ENCODE measurements at regions not wholly inside any gene's neighbourhood (a gene's known extent, or its start where the extent isn't known, plus 50 kb on each side); places are given as distances from the start of the nearest gene placed in this dataset.

DNA sequence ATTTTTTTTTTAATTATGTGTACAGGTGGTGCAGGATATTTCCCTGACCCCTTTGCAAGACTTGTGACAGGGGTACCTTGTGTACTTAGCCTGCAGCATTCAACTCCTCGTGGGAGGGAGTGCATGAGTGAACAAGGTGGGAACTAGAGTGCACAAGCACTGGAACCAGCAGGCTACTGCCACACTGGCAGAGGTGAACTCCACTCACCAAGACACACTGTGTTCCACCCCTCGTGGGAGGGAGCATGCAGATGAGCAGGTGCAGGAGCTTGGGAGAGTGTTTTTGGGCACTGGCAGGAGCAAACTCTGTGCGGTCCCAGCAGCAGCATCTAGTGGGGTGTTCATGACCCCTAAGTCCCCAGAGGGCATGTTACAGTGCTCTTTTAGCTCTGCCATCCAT lies 282.7 kb upstream of the PLET1 start:
- DNase-seq = no peak

DNA sequence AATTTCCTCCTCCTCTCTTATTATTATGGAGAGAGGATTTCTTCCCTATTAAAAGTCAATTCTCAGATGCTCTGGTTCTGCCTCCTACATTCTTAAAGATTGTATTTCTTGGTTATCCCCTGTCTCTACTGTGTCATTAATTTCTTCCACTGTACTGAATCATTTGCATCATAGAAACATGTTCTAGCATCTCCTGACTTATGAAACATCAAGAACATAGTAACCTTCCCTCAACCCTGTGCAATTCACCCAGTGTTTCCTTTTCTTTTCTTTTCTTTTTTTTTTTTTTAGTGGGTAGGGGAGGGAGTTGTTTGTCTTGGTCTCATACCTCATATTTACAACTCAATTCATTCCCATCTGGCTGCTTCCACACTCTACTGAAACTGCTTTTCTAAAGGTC lies 288.0 kb upstream of the PLET1 start:
- no peak for DNase-seq

DNA sequence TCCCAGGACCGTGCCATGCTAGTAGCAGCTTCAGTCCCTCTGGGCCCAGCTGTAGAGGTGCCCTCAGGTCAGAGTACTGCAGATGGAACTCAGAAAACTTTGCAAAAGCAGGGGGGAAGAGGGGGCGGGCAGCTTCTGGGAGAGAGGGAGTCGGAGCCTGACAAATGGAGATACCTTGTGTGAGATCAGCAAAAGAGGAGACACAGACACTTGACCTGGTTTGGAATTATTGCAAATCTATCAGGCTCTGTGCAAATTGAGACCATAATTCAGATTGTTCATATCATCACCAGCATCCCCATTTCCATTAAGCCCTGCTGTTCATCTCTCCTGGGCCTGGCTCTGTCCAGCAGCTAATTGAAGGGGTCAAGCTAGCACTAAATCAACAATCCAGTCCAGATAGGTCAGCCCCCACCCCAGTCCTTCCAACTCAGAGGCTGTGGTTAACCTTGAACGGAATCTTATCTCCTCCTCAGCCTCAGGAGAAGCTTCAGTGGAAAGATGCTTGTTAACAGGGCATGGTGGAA lies 292.6 kb upstream of the PLET1 start:
- no peak for DNase-seq

DNA sequence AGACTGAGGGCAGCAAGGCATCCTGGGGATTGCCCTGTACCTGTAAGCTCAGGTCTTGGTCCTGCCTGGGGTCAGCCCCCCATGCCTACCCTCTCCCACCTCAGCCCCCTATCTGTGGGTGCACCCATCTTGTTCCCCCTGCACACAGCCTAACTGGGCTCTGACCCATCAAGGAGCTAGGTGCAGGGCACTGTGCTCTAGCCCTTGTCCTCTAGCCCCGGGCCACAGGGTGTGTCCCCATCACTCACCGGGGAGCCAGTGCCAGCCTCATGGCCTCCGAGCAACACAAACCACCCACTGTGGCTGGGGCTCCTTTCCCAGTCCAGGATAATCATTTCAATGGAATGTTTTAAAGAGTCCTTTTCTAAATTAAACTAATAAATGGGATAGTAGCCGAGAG lies 293.9 kb upstream of the PLET1 start:
- no peak for DNase-seq

DNA sequence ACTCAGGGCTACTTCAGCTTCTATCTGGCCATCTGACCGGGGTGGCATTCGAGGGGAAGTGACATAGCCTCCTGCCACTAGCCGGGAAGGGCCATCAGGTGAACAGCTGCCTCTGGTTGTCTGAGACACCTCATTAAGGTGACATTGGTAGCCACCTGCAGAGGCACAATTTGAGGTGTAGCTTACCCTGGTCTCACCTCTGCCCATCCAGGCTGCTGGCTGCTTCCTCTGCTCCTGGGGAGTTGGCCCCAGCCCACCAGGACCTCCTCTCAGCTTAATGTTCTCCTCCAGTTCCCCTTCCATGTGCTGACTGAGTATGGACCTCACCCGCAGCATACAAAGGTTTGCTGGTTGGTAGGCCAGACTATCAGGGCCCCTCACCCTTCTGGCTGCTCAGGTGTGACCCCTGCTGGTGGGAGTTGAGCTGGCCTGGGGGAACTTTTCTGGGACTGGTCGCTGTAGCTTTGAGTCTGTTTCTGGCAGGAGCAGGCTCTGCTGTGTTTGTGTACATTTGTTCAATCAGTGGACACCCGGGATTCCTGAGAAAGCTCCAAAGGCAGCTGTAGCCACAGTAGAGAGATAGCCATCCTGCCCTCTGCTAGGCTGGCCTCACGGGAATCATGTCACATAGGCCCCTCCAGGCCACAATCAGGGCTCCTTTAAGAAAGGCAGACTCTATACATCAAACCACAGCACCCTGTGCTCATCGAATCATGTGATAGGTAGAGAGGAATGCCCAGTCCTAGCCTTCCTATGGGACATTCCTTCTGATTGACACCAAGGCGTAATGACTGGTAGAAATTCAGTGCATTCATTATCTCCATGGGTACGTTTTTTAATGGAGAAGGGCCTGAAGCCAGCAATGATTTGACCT lies 295.1 kb upstream of the PLET1 start:
- DNase-seq = peak in 1 of 2 donors; percentile 73

DNA sequence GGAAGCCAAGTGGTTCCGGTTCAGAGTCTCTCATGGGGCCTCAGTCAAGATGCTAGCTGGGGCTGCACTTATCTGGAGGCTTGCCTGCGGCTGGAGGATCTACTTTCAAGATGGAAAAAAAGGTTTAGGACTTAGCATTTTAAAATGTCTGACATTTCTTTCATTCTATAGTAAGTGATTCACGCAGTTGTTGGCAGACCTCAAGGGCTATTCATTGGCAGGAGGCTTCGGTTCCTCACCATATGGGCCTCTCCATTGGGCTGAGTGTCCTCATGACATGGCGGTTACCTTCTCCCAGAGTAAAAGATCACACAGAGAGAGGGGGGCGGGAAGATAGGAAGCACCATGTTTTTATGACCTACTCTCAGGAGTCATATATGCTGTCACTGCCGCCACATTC lies 298.0 kb upstream of the PLET1 start:
- no peak for DNase-seq

DNA sequence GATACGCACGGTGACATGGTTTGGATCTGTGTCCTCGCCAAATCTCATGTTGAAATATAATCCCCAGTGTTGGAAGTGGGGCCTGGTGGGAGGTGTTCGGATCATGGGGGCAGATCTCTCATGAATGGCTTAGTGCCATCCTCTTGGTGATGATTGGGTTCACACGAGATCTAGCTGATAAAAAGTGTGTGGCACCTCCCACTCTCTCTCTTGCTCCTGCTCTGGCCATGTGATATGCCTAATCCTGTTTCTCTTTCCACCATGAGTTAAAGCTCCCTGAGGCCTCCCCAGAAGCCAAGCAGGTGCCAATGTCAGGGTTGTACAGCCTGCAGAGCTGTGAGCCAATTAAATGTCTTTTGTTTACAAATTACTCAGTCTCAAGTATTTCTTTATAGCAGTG lies 303.1 kb upstream of the PLET1 start:
- no peak for DNase-seq

DNA sequence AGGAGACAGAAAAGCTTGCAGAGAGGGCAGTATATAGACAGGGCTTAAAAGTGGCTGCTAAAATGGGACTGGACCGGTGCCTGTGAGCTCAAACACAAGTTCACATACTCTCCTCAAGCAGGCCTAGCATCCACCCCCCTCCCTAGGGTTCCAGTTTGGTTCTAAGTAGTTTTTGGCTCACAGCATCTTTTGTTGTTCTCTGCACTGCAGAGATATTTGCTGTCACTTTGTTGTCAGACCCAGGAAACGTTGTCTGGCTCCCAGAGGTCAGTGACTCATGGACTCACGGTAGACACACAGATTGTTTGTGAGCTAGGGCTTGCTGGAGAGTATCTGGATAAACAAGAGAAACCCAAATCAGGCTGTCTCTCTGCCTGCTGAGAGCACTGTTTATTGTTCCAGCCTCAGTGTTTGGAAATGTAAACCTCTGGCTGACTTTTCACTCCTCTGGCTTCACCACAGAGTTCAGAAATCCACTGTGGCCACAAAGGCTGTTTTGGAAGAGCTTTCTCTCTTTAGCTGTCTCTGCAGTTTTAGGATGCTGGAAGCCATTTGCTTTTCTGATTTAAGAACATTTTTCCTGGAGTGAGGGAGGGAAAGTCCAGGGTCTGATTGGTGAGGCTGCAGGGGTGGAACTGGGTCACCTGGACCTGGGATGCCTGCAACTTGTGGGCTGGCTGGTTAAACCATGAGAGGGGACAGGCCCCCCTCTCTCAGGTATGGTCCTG lies 303.7 kb upstream of the PLET1 start:
- DNase-seq = no peak

DNA sequence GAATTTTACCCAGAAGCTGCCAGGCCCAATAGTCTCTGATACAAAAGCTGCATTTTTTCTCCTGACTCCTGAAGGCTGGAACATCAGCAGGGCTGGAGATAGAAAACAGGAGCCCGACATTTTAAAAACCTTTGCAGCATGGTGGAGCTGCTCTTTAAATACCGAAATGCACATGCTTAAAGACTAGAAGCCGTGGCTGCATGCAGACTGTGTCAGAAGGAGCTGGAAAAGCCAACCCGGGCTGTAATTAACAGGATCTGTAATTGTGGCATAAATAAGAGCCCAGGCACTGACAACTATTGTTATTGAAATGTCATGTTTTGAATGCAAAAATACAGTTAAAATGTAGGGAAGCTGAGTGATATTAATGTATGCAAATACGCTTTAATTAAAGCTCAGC lies 304.9 kb upstream of the PLET1 start:
- DNase-seq = no peak

DNA sequence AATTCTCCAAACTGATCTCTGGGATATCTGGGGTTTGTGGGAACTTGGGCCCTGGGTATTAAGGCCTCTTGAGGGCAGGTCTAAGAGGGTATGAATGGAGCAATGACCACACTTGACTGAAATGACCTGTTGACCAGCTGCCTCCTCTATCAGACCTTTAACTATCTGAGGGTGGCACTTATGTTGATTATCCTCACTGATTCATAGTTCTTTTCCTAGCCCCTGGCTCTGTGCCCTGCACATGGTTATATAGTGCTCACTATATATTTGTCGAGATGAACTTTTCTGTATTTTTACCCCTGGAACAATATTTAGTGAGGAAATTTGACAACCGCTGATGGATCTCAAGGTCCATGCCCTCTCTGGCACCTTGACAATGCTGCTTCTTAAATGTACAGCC lies 305.5 kb upstream of the PLET1 start:
- no peak for DNase-seq

DNA sequence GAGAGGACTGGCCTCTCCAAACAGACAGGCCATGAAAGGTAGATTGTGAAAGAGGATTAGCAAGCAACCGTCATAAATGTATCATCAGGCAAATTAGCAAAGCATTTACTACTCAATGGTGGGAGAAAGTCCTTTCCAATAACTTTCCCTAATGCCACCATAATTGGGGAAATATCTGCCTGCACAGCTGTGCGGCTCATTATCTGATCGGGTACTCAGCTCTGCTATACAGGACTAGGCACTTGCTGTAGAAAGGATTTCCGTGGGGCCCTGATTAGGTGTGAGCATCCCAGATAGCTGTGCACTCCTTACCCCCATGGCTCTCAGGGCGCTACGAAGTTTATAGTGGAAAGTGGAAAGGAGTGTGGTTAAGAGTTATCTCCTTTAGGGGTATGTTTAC lies 309.7 kb upstream of the PLET1 start:
- no peak for DNase-seq

DNA sequence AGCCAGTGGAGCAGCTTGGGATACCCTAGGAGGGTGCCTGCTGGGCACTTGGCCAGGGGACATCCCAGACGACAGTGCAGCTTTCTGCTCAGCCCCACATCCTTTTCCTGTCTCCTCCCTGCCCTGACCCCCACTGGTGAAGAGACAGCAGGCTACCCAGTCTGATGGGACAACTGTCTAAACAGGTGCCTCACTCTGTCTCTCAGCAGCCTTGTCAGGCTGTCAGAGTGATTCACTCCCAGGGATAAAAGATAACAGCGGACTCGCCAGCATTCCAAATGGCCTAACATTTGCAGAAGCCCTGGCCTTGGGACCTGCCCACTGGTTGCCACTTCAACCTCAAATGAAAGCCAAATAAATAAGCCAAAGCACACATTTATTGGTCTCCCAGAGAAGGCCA lies 318.6 kb upstream of the PLET1 start:
- DNase-seq = no peak

DNA sequence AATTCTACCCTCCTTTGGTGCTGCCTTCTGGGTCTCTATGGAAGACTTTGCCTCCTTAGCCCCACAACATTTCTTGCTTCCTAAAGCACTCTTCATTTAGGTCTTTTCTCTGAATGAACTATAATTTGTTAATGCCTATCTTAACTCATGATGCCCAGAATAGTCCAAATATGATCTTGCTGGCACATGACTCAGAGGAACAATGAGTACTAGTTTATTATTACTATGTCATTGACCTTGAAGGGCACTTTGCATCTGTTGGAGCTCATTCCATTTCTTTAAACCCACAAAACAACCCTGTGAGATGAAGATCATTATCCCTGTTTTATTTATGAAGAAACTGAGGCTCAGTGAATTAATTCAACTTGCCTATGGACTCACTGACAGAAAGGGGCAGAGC lies 320.2 kb upstream of the PLET1 start:
- no peak for DNase-seq

DNA sequence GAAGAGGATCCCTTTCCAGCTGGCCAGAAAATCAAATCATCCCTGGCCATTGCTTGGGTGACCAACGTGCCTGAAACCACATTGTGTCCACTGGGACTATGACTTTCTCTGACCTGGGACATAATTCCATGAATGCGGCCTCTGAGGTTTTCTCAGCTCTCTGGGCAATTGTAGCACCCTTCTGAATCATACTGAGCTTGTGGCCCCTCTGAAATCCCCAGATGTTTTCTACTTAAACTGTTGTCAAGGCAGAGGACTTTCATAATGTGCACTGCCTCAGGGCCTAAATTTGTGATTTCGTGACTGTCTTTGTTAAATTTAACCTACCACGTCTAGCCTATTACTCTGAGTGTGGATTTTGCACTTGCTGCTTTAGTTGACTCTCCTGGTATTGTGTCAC lies 321.1 kb upstream of the PLET1 start:
- no peak for DNase-seq

DNA sequence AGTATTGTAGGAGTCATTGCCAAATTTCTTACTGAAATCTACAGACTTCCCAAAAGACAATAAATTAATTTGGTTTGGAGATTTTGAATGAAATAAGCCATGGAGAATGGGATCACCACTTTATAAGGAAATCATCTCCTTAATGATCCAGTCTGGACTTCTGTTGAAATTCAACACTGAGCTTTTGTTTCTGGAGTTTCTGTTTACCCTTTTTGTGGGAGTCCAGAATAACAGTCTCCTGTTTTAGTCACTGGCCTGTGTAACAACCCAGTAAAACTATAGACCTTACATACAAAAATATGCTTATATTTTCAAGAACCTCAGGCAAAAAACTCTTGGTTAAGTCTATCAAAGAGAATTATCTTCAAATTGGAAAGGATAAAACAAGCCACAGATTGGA lies 321.7 kb upstream of the PLET1 start:
- DNase-seq = no peak

DNA sequence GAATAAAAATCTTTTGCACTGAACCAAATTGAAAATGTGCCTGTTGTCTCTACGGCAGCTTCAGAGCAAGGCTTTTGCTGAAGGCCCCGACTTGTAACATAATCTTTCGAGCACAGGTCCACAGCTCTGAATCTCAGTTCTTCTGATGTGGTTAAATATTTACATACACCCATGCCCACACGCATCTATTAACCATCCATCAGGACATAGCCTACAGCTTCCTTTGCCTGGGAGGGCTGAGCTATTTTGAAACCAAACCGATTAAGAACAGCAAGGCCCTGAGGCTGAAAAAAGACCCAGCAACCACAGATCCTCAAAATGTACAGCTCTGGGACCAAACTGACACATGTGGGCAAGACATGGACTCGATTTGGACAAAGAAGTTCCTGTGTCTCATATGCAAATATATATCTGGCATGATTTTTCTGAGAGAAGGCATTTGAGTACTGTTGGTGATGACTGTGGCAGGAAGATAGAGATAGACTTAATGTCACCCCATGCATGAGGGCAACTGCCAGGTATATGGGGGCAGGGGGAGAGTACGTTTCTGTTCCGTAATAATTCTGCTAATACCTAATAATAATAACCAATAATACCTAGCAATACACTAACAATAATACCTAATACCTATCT lies 322.7 kb upstream of the PLET1 start:
- no peak for DNase-seq

DNA sequence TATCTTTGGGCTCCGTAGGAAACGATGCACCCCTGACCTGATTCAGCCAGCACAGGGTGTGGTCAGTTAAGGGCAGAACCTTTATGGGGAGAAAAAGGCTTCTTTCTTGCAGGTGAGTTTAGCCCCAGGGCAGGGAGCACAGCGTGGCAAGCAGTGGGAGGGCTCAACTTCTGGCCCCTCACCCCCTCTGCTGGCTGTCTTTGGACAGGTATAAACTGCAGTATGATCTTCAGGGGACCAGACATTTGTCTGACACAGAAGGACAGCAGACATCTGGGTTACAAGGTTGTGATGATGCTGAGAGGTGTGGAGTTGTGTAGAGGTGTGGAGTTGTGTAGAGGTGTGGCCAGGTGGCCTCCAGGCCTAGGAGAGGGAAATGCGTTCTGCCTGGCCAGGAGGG lies 324.0 kb upstream of the PLET1 start:
- no peak for DNase-seq

DNA sequence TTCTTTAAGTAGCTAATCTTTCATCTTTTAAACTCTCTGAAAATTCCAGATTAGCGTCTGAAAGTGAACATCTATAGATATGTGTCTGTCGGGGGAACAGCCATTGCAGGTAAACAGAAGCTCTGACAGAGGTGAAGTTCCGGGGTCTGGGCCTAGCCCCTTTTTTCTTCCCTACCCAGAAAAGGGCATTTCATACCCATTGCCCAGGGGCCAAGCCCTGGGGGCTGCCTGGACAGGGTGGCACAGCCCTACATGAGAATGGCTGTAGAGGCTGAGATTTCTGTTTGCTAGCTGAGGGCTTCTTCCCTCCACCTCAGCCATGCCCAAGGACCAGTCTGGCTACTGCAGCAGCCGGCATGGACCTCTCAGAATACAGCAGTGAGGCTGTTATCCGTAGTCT lies 327.0 kb upstream of the PLET1 start:
- no peak for DNase-seq

DNA sequence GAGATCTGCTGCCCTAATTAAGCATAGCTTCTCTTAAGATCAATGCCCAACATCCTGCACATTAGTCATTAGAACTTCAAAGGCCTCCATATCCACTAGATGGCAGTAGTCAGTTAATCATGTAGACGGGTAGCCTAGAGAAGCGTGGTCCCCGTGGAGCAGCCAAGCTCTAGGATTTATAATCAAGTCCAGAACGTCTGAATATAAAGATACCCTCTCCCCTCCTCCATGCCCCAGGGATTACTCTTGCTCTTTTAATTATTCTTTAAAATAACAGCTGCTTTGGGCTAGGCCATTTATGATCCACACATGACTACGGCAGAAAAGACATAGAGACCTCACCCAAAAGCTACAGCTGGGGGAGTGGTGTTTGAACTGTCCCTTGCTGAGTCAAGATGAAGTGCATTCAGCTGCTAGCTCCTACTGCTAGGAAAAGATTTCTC lies 327.6 kb upstream of the PLET1 start:
- peak; percentile 57 to 93 for DNase-seq

DNA sequence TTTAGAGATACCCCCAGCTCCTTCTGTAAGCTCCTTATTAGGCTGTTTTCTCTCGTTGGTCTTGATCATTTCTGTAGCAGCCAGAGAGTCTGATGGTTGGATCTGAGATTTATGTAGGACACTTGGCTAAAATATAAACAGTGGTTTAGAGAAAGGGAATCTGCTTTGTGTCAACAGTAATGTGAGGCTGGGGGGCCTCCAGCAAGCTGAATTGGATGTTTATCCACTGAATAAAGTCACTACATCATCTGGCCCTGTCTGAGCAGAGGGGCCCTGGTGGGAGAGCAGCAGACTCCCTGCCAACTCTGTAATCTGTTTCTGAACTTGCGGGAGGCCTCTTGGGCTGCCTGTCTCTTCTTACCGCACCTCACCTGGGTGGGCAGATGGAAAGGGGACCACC lies 328.5 kb upstream of the PLET1 start:
- DNase-seq = no peak

DNA sequence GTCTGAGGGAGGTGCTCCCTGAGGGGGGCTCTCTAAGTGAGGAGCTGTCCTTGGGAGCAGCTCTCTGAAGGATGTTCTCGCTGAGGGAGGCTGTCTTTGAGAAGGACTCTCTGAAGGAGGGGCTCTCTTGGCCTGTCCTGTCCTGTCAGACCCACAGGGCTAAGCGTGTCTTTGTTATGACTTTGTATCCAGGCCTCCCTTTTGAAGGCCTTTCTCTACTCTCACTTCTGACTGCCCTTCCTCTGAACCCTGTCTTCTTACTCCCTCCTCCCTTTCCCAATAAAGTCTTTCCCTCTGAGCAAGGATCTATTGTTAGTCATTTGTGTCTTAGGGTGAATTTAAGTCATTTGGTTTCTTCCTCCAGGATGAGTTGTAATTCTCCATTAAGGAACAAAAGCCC lies 330.1 kb upstream of the PLET1 start:
- no peak for DNase-seq

DNA sequence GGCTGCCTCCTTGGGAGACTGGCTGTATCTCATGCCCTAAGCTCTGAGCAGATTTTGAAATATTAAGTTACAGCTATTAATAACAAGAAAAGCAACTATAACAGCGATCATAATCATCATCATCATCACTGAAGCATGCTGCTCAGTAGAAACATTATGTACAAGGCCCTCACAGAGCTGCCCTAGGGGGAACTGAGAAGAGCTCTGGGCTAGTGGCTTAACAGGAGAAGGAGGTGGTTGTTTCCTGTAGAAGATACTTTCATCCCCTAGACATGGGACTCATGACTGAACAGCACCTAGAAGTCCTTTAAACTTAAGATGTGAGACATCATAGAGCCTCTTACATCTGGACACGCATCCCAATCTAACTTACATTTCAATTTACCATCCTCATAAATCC lies 332.8 kb upstream of the PLET1 start:
- DNase-seq = no peak

DNA sequence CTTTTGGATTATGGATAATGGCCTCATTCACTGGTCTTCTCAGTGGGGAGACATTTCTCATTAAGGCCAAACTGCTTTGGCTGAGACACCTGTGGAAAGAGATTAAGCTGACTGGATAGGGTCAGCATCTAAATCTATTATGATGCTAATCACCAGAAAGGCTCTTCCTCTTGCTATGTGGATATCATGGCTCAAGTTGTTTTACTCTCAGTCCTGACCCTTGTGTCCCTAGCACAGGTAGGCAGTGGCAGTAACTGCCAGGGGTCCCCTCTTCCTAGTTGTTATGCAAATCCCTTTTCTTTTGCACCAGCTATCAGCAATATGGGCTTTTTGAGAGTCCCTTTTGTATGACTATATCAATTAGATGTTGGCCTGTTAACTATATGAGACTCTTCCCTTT lies 335.7 kb upstream of the PLET1 start:
- DNase-seq = no peak

DNA sequence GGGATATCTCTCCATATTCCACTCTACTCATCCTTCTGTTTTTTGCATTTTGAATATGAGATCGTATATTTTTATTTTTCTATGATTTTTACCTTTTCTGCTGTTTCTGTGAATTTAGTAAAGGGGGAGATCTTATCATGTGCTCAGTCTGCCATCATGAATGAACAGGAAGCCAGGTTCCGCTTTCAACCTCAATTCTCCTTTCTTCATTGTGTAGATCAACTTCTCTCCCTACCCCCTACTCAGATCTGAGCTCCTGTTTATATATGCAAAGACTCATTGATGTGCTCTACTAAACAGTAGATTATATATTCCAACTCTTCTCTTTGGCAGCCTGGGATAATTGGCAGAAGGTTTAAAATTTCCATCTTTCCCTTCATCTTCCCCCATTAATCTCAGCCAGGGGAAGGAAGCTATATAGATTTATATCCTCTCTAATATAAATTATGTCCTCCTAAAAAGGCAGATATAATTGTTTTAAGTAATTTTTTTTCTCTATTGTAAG lies 336.7 kb upstream of the PLET1 start:
- DNase-seq = no peak
